Suprapubic skin (tissue), 4 donors: ENCODE measurements at regions not wholly inside any gene's neighbourhood (a gene's known extent, or its start where the extent isn't known, plus 50 kb on each side); places are given as distances from the start of the nearest gene placed in this dataset.

Source experiments
- CTCF ChIP-seq, 2 donors: fragments of 200-600 bp in 1 of 2; fragments of 450-650 bp in 1 of 2; sonication (generic) in 1 of 2; IDR thresholded peaks; one replicate each; pipeline ENCODE4 v1.5.1; 2016 to 2019; ENCODE audit warnings: antibody characterized with exemption in 2 of 2, mild to moderate bottlenecking in 1 of 2, moderate library complexity in 1 of 2
- POLR2A ChIP-seq, 2 donors: fragments of 450-650 bp; IDR thresholded peaks; one replicate each; pipeline ENCODE4 v1.6.1; 2017; ENCODE audit warnings: antibody characterized with exemption in 2 of 2, mild to moderate bottlenecking in 2 of 2, moderate library complexity in 2 of 2
- POLR2AphosphoS5 ChIP-seq, 3 donors: sonication (generic); formaldehyde crosslinking; IDR thresholded peaks; one replicate each; pipeline ENCODE4 v1.6.1; 2017; ENCODE audit warnings: antibody characterized with exemption in 3 of 3

DNA sequence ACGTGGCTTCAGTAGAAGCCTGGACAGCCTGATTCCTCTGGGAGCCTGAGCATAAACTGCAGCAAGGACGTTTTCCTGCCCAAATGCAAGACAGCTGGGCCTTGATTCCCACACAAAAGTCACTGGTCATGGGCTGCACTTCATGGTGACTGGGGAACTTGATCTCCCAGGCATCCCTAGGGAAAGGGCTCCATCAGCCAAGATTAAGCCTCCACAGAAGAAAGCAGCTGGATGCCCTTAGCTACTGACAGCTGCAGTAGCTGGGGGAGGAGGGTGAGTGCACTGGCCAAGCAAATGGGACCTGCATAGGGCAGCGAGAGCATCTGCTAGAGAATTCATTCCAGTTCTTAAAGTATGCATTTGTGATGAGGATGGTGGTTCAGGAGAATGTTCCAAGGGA lies 267.4 kb upstream of the ISX start:
- no peak for TF ChIP-seq POLR2AphosphoS5 (IDR thresholded peaks at IDR 0.05)
- TF ChIP-seq CTCF (IDR thresholded peaks at IDR 0.05), result no peak
- TF ChIP-seq POLR2A (IDR thresholded peaks at IDR 0.05), result no peak
